HG03521 (cell line): ENCODE measurements at regions not wholly inside any gene's neighbourhood (a gene's known extent, or its start where the extent isn't known, plus 50 kb on each side); places are given as distances from the start of the nearest gene placed in this dataset.
"Not testable (repeated sequence)": the region's sequence is repeated elsewhere in the genome, so short reads cannot be mapped to it uniquely, and the experiment has no call there.

Source experiments
- ATAC-seq: cut with Tn5 transposase; IDR thresholded peaks from one replicate; pipeline ENCODE4 v1.9.1; 2021; ENCODE audit warnings: mild to moderate bottlenecking, moderate library complexity; ENCODE audit not compliant: unreplicated experiment

GRCh38 chr1:10938741-10939417 is 73.6 kb upstream of the TARDBP start:
- ATAC-seq: no peak

DNA sequence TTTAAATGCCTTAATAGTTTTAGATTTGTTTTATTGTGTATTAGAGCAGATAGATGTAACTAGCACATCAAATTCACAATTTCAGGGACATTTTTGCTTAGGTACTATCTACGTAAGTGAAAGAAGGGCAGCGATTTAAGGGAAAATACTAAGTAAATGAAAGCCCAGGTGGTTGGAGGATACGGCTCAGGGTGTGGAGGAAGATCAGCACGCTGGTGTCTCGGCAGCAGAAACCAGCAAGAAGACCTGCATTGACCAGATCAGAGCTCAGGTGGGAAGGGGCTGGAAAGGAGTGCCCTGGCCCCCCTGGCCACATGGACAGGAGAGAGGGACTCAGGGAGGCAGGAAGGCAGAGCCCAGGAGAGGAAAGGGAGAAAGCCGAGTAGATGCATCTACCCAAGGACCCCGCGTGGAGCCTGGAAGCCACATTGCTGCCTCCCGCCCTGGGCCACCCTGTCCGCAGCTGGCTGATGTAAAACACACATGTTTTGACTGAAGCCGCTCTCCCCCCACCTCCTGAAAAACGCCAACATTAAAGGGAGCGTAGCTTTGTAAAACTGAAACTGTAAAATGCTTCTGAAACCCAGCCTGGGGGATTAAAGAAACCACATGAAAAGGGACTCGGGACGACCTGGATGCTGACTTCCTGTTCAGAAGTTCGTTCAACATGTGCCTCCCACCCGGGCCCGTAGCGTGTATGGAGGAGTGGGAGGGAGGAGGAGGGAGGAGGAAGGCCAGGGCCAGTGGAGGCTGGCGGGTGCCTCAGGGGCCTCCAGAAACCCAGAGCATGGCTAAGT is 72.6 kb upstream of the TARDBP start:
- no peak for ATAC-seq

- ATAC-seq: no peak
Measured at GRCh38 chr1:10940451-10940804, 72.0 kb upstream of the TARDBP start.

DNA sequence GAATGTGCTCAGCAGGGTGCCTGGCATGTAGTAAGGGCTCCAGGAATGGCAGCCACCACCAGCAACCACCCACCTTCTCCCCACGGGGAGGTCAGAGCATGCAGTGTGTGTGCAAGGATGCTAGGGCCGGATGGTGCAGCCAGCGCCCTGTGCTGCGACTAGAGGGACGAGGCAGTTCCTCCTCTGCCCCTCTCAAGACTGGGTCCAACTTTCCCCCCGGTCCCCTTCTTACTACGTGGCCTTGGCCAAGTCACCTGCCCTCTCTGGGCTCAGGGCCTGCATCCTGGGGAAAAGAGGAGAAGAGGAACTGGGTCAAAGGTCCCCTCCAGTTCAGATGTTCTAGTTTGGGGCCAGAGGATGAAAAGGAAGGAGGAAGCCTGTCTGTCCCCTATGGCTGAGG is 71.6 kb upstream of the TARDBP start:
- no peak for ATAC-seq

GRCh38 chr1:10941891-10942541 is 70.4 kb upstream of the TARDBP start:
- ATAC-seq: no peak

GRCh38 chr1:10942542-10942912 is 69.9 kb upstream of the TARDBP start:
- ATAC-seq: no peak

GRCh38 chr1:10943041-10943440 is 69.4 kb upstream of the TARDBP start:
- ATAC-seq: no peak

- ATAC-seq: no peak
Measured at GRCh38 chr1:10943991-10944730, 68.3 kb upstream of the TARDBP start.

GRCh38 chr1:10945991-10946509 is 66.4 kb upstream of the TARDBP start:
- ATAC-seq: no peak

DNA sequence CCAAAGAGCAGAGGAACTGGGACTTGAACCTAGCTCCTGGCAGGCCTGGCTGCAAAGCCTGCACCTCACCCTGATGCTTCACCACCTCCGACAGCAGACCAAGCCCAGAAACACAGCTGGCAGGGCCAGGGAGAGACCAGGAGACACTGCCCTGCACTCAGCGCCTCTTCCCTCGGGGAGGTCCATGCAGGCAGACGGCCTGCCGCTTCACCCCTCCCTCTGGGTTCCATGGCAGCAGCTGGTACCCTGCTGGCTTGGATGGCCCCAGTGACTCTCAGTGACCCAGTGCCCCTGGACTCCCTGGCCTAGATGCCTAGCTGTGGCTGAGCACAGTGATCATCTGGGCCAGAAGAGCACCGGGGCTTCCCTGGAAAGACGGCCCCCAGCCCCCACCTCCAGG is 65.3 kb upstream of the TARDBP start:
- no peak for ATAC-seq

DNA sequence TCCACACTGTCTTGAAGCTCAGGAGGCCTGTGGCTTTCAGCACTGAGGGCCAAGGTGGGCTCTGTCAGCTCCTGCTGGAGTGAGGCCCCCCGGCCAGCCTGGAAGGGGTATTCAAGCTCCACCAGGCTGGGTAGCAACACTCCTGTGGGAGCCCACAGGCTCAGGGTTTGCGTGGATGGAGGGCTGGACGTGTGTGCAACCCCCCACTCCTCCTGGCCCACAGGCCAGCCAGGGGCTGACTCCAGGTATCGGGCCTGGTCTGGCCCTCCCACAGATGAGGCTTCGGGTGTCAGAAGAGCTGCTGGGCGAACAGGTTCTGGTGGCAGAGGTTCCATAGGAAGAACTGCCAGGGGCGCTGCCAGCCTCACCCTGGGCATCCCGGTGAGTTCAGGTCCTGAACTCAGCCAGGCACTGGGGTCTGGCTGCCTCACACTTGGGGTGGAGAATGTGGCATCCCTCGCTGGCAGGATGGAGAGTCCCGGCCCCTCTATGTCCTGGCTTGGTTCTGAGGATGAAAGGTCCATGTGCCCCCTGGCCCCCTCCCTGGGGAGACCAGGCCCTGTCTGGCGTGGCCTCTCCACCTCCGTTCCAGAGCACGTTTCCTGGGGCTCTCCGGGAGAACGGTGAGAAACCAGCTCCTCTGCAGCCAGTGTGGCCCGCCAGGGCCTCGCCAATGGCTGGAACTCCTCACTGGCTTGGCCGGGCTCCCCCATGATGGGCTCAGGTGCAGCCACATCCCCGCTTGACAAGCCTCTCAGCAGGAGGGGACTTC is 64.6 kb upstream of the TARDBP start:
- no peak for ATAC-seq

GRCh38 chr1:10948463-10948775 is 64.0 kb upstream of the TARDBP start:
- no peak for ATAC-seq

GRCh38 chr1:10950316-10951172 is 61.9 kb upstream of the TARDBP start:
- no peak for ATAC-seq

- ATAC-seq: not testable (repeated sequence)
Measured at GRCh38 chr1:10951298-10951697, 61.2 kb upstream of the TARDBP start.

- no peak for ATAC-seq
Measured at GRCh38 chr1:10951961-10952360, 60.5 kb upstream of the TARDBP start.

DNA sequence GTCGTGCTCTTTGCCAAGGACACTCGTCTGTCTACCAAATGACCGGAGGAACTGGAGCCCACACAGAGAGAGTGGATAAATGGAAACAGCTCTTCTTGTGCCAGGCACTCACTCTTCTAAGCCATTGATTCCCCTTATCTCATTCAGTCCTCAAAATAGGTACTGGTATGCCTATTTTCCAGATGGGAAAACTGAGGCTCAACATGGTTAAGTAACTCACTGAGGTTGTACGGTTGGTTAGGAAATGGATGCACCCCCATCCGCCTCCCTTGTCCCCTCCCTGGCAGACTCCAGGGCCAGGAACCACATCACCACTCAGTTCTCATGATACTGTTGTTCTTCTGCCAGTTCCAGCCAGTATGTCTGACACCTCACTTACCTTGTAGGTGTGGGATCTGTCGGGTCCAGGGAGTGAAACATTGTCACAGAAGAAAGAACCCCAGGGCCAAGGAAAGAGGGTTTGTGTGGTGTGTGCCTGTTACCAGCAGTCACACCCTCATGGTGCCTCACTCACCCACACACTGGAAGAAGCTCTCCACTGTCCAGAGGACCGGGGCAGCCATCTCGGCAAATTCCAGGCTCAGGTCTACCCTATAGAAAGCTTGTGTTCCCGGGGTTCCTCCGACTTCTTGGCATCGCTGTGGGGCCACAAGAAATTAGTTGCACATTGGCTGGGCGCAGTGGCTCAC is 58.8 kb upstream of the TARDBP start:
- no peak for ATAC-seq

DNA sequence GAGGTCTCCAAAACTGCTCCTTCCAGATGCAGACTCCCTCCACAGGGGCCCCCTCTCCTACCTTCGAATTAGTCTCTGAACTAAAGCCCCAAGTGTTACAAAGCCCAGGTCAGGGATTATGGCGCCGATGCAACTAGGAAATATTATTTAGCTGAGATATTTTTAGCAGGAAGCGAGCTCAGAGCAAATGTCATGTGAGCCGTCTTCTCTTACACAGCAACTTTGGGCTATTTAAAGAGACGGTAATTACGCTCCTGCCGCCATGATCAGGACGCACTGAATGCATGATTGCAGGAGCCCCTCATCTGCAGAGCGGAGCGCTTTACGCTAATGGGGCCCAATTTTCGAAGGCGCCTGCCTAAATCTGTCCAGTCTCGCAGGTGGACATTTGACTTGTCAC is 55.3 kb upstream of the TARDBP start:
- no peak for ATAC-seq

DNA sequence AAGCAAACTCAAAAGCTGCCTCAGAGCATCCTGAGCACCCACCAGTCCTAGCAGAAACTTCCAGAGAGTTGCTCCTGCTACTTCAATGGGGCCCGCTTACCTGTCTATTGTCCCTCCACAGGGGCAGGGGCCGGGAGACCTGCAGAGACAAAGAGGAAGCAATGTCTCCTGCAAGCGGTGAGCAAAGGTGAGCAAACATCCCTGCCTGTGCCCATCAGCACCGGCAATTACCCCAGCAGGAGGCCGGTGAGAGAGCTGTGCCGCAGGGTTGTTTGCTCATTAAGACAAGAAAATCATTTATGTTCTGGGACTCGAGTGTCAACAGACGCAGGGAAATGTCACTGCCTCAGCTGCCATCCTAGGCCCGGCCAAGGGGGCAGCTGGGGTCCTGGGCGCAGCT is 53.8 kb upstream of the TARDBP start:
- no peak for ATAC-seq
